Neural progenitor cell (in vitro differentiated cells): ENCODE measurements at regions not wholly inside any gene's neighbourhood (a gene's known extent, or its start where the extent isn't known, plus 50 kb on each side); places are given as distances from the start of the nearest gene placed in this dataset.

Experiments used
- DNase-seq: peaks from one replicate; pipeline ENCODE4 v3.0.0-alpha.2; 2016; ENCODE audit warnings: low spot score
- H2AFZ ChIP-seq: fragments of 200-600 bp; sonication (generic); replicated peaks from 2 replicates; pipeline ENCODE4 v1.6.1; 2016; ENCODE audit warnings: antibody characterized with exemption
- H3F3A ChIP-seq: fragments of 200-600 bp; sonication (generic); 2 replicates; pipeline ENCODE4 v1.6.1; 2016; ENCODE audit warnings: antibody characterized with exemption, low read depth
- H3K27ac ChIP-seq: fragments of 200-600 bp; sonication (generic); 2 replicates; pipeline ENCODE4 v1.5.1; 2016; ENCODE audit warnings: mild to moderate bottlenecking
- H3K27me3 ChIP-seq: fragments of 200-600 bp; sonication (generic); 2 replicates; pipeline ENCODE4 v1.6.1; 2016; ENCODE audit warnings: mild to moderate bottlenecking, moderate library complexity
- H3K36me3 ChIP-seq: fragments of 200-600 bp; sonication (generic); 2 replicates; pipeline ENCODE4 v1.5.1; 2016
- H3K4me1 ChIP-seq: fragments of 200-600 bp; sonication (generic); 2 replicates; pipeline ENCODE4 v1.6.1; 2016; ENCODE audit warnings: mixed run types
- H3K4me2 ChIP-seq: fragments of 200-600 bp; sonication (generic); 2 replicates; pipeline ENCODE4 v1.6.1; 2016
- H3K4me3 ChIP-seq: fragments of 200-600 bp; sonication (generic); 2 replicates; pipeline ENCODE4 v1.5.1; 2016
- H3K79me2 ChIP-seq: fragments of 200-600 bp; sonication (generic); 2 replicates; pipeline ENCODE4 v1.6.1; 2016; ENCODE audit warnings: low read depth
- H3K9ac ChIP-seq: fragments of 200-600 bp; sonication (generic); 2 replicates; pipeline ENCODE4 v1.6.1; 2016
- H3K9me3 ChIP-seq: fragments of 200-600 bp; sonication (generic); 2 replicates; pipeline ENCODE4 v1.5.1; 2016; ENCODE audit warnings: low read depth
- H4K20me1 ChIP-seq: fragments of 200-600 bp; sonication (generic); 2 replicates; pipeline ENCODE4 v1.6.1; 2016; ENCODE audit warnings: low read depth
- H3K27ac Mint-ChIP-seq: 3 replicates; pipeline ENCODE4 v1.8.0; 2021; ENCODE audit warnings: mixed read lengths
- H3K27me3 Mint-ChIP-seq: 2 replicates; pipeline ENCODE4 v1.8.0; 2022; ENCODE audit warnings: low read depth, mild to moderate bottlenecking, inconsistent platforms, moderate library complexity, mixed read lengths; ENCODE audit not compliant: insufficient read depth
- H3K36me3 Mint-ChIP-seq: 3 replicates; pipeline ENCODE4 v1.8.0; 2021; ENCODE audit warnings: mixed read lengths
- H3K4me1 Mint-ChIP-seq: 3 replicates; pipeline ENCODE4 v1.8.0; 2021; ENCODE audit warnings: mixed read lengths
- H3K4me3 Mint-ChIP-seq: 3 replicates; pipeline ENCODE4 v1.8.0; 2021; ENCODE audit warnings: mild to moderate bottlenecking, moderate library complexity, mixed read lengths
- H3K9me3 Mint-ChIP-seq: 3 replicates; pipeline ENCODE4 v1.8.0; 2020; ENCODE audit warnings: mixed read lengths
- CTCF ChIP-seq: fragments of 200-600 bp; sonication (generic); IDR thresholded peaks from 2 replicates; pipeline ENCODE4 v1.5.1; 2017; ENCODE audit warnings: antibody characterized with exemption, mild to moderate bottlenecking
- EZH2 ChIP-seq: fragments of 200-600 bp; sonication (generic); IDR thresholded peaks from 2 replicates; pipeline ENCODE4 v1.6.1; 2017; ENCODE audit warnings: antibody characterized with exemption, mild to moderate bottlenecking, moderate library complexity
- EZH2phosphoT487 ChIP-seq: fragments of 200-600 bp; sonication (generic); IDR thresholded peaks from 2 replicates; pipeline ENCODE4 v1.6.1; 2017; ENCODE audit warnings: antibody characterized with exemption

DNA sequence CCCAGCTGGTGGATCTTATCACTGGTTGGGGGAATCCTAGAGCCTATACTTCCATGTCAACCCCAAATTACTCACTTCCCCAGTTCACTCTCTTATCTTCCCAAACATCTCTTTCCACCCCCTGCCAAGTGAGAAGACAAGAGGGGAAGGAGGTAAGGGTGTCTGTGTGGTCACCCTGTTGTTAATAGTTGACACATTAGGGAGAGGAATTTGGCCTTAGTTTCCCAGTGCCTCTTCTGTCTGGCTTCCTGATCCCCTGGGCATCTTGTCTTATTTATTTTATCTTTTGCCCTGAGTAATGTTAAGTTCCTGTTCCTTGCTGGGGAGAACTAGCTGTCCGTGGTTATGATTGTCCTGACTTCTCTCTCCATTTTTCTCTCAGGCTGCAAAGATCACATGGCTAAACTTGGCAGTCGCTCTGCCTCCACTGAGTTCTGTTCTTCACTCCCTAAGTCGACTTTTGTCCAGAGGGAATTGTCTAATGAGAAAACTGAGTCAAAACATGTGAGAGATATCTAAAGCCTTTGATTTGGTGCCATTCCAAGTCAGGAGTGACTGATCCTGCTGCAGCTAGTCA, 157.1 kb upstream of the SYT6 start:
- H2AFZ ChIP-seq = no peak overlapping the region
- H3F3A ChIP-seq = no peaks in the 10 kb centered on the region
- no peaks in the 10 kb centered on the region for H3K36me3 ChIP-seq
- no peaks in the 10 kb centered on the region for H3K9me3 ChIP-seq
- no peaks in the 10 kb centered on the region for H3K79me2 ChIP-seq
- no peak overlapping the region for H3K27ac ChIP-seq
- H3K4me2 ChIP-seq = no peak overlapping the region
- no peak overlapping the region for H3K9ac ChIP-seq
- DNase-seq = no peak
- Mint-ChIP-seq H3K27ac (no peak overlapping the region), H3K4me3 (no peak overlapping the region), H3K4me1 (no peaks in the 10 kb centered on the region), H3K9me3 (peaks cover 11% of the 10 kb centered on the region), H3K36me3 (no peaks in the 10 kb centered on the region), H3K27me3 (no peaks in the 10 kb centered on the region)
- no peaks in the 10 kb centered on the region for H4K20me1 ChIP-seq
- TF ChIP-seq EZH2 (no peak), EZH2phosphoT487 (no peak), CTCF (no peak)
- H3K4me1 ChIP-seq = no peaks in the 10 kb centered on the region
- H3K27me3 ChIP-seq = no peaks in the 10 kb centered on the region
- no peak overlapping the region for H3K4me3 ChIP-seq

DNA sequence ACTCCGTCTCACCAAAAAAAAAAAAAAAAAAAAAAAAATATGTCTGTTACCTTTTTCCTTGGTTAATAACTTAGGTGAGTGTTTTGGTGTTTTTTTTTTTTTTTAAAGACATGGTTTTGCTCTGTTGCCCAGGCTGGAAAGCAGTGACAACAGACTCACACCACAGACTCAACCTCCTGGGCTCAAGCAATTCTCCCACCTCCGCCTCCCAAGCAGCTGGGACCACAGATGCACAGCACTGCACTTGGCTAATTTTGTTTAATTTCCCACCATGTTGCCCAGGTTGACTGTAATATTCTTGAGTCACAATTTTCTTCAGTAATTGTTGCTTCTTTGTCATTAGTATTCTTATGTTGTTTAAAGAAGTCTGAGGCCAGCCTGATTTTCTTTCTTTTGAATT, 149.2 kb upstream of the SYT6 start:
- Histone ChIP-seq H3K4me3 (no peak overlapping the region), H3K9ac (no peak overlapping the region), H3K4me2 (no peak overlapping the region), H3K79me2 (no peaks in the 10 kb centered on the region), H2AFZ (no peak overlapping the region), H4K20me1 (no peaks in the 10 kb centered on the region), H3K4me1 (peaks cover 6% of the 10 kb centered on the region), H3K9me3 (peaks cover 5% of the 10 kb centered on the region), H3K36me3 (no peaks in the 10 kb centered on the region), H3K27me3 (no peaks in the 10 kb centered on the region), H3F3A (no peaks in the 10 kb centered on the region), H3K27ac (no peak overlapping the region)
- no peak for TF ChIP-seq CTCF
- TF ChIP-seq EZH2 = no peak
- no peak for TF ChIP-seq EZH2phosphoT487
- Mint-ChIP-seq H3K9me3 (peaks cover 8% of the 10 kb centered on the region), H3K27ac (no peak overlapping the region), H3K4me3 (no peak overlapping the region), H3K27me3 (peaks cover 8% of the 10 kb centered on the region), H3K4me1 (peaks cover 4% of the 10 kb centered on the region), H3K36me3 (no peaks in the 10 kb centered on the region)
- DNase-seq = no peak

GRCh38 chr1:114299331-114299975, 145.8 kb upstream of the SYT6 start:
- Histone ChIP-seq H3K9ac (no peak overlapping the region), H4K20me1 (no peaks in the 10 kb centered on the region), H3K36me3 (no peaks in the 10 kb centered on the region), H3K4me3 (no peak overlapping the region), H2AFZ (peak overlapping the region; percentile 26), H3K27me3 (no peaks in the 10 kb centered on the region), H3K27ac (no peak overlapping the region), H3F3A (no peaks in the 10 kb centered on the region), H3K4me2 (no peak overlapping the region), H3K9me3 (peaks cover 5% of the 10 kb centered on the region), H3K4me1 (peaks cover 6% of the 10 kb centered on the region), H3K79me2 (no peaks in the 10 kb centered on the region)
- H3K9me3 Mint-ChIP-seq = peaks cover 2% of the 10 kb centered on the region
- H3K4me1 Mint-ChIP-seq = peaks cover 11% of the 10 kb centered on the region
- H3K27ac Mint-ChIP-seq = peak overlapping the region; percentile 43
- no peak overlapping the region for H3K4me3 Mint-ChIP-seq
- no peak for DNase-seq
- TF ChIP-seq EZH2phosphoT487 = no peak
- no peak for TF ChIP-seq CTCF
- no peak for TF ChIP-seq EZH2
- peaks cover 5% of the 10 kb centered on the region for H3K27me3 Mint-ChIP-seq
- H3K36me3 Mint-ChIP-seq = no peaks in the 10 kb centered on the region
